NCI-H524 (cell line): ENCODE measurements at regions not wholly inside any gene's neighbourhood (a gene's known extent, or its start where the extent isn't known, plus 50 kb on each side); places are given as distances from the start of the nearest gene placed in this dataset.

Experiments used
- DNase-seq, 2 experiments: peaks; one replicate each; lab custom pipeline; 2025; lab: John Stamatoyannopoulos, UW

GRCh38 chr7:117973975-117974374 lies 100.7 kb upstream of the CTTNBP2 start:
- no peak for DNase-seq

- no peak for DNase-seq
These were observed 101.7 kb upstream of the CTTNBP2 start for GRCh38 chr7:117974891-117975290.

- DNase-seq = no peak
These were observed 102.2 kb upstream of the CTTNBP2 start for GRCh38 chr7:117975476-117975875.

GRCh38 chr7:117979954-117980497 lies 106.8 kb upstream of the CTTNBP2 start:
- DNase-seq = no peak

- DNase-seq = no peak
These were observed 109.1 kb upstream of the CTTNBP2 start for GRCh38 chr7:117982071-117983055.

GRCh38 chr7:117986645-117987269 lies 113.5 kb upstream of the CTTNBP2 start:
- DNase-seq = no peak

- DNase-seq = no peak
These were observed 117.6 kb upstream of the CTTNBP2 start for GRCh38 chr7:117990834-117991233.

GRCh38 chr7:117992635-117993376 lies 119.6 kb upstream of the CTTNBP2 start:
- no peak for DNase-seq

GRCh38 chr7:117993377-117994003 lies 120.2 kb upstream of the CTTNBP2 start:
- DNase-seq = peak; percentile 47 to 81

GRCh38 chr7:117995850-117996650 lies 122.8 kb upstream of the CTTNBP2 start:
- no peak for DNase-seq

GRCh38 chr7:117997862-117998825 lies 124.9 kb upstream of the CTTNBP2 start:
- DNase-seq = peak in 1 of 2 experiments; percentile 55

GRCh38 chr7:118000480-118001202 lies 127.4 kb upstream of the CTTNBP2 start:
- peak in 1 of 2 experiments; percentile 46 for DNase-seq

- DNase-seq = peak in 1 of 2 experiments; percentile 27
These were observed 130.2 kb upstream of the CTTNBP2 start for GRCh38 chr7:118003476-118003875.

- DNase-seq = peak; percentile 40 to 86
These were observed 131.8 kb upstream of the CTTNBP2 start for GRCh38 chr7:118005026-118005425.

GRCh38 chr7:118006979-118007378 lies 133.7 kb upstream of the CTTNBP2 start:
- no peak for DNase-seq

- no peak for DNase-seq
These were observed 136.2 kb upstream of the CTTNBP2 start for GRCh38 chr7:118009419-118009818.

GRCh38 chr7:118011652-118012051 lies 138.4 kb upstream of the CTTNBP2 start:
- no peak for DNase-seq

GRCh38 chr7:118013252-118014010 lies 140.2 kb upstream of the CTTNBP2 start:
- DNase-seq = no peak
